ENCODE measurements at regions not wholly inside any gene's neighbourhood (a gene's known extent, or its start where the extent isn't known, plus 50 kb on each side); places are given as distances from the start of the nearest gene placed in this dataset.
"Not testable (repeated sequence)": the region's sequence is repeated elsewhere in the genome, so short reads cannot be mapped to it uniquely, and the experiment has no call there.

DNA sequence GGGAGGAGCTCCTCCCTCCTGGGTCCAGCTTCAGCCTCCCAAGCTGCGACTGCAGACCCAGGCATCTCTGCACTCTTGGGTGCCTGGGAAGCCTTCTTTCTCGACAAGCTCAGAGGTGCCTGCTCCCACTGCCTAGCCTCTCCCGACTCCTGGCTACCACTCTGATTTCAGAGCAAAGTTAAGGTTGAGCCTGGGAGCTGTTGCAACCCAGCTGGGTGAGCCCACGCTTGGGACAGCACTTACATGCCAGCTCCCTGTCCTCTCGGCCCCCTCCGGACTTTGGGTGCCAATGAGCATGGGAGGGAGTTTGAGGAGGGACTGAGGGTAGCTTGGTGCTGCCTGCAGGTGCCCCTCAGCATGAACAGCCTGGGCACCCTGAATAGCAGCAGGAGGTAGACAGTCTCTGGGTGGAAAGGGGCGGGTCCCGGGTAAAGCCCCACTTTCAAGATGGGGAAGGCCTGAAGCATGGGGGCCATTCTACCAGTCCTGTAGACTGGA, 1383.4 kb upstream of the PCDH20 start:
- no peak for DNase-seq

DNA sequence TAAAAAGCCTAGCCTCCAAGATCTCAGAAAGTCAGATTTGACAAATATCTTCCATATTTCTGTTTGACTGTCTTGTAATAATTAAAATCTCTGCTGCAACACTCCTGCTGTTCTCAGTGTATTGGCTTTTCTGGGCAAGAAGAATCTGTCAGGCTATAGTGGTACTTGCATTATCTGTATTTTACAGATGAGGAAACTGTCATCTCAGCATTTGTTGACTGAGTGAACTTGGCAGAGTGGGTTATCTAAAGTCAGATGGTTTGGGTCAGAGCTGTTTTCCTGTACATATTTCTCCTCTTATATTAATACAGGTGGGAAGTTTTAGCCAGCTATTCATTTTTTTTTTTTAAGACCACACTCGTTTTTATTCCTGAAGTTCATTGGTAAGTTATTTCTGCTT, 1378.2 kb upstream of the PCDH20 start:
- DNase-seq, result no peak

DNA sequence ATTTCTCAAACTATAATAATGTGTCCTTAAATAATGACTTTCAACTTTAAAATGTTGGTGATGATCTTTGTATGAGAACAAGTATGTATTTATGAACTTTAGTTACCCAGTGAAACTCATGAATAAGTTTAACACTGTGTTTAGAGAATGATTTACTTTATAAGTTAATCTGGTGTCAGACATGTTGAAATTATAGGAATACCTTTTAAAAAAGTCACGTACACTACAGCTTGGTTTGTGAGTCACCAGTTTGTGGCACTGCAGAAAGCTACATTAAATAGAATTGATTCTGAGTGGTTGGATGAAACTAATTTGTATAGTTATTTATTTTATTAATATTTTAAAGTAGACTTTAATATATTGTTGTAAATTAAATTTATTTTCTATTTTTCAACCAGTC, 1366.2 kb upstream of the PCDH20 start:
- DNase-seq, result no peak

DNA sequence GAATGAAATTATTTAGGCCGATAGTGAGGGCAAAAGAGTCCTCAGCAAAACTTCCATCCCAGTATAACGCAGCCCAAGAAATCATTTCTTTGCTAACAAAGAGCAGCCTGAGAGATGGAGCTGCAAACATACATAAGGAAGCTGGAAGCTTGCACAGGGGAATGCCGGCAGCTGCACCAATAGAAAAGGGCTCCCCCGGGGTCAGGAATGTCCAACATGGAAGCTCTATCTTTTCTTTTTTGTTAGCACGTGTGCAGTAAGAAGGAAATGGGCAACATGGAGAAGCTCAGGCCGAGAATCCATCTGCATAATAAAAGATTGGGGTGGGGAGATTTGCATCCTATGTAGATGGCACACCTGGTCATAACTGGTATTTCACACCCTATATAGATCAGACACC, 1363.5 kb upstream of the PCDH20 start:
- no peak for DNase-seq

DNA sequence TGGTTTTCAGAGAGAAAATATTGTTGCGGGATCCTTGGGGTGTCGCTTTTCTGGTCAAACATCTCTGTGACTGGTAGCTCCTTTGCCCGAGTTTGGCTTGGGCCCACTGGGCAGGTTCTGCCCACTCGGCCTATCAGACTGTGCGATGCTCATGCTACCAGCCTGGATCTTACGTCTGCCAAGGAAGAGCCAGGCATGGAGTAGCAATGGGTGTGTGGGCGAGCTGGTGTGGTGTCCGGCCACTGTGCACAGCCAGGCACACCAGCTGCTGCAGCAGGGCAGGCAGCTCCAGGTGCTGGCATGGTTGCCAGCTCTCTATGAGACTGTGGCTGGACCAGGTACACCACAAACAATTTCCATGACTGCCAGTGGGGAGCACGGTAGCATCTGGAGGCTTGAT, 1351.8 kb upstream of the PCDH20 start:
- DNase-seq, result no peak

DNA sequence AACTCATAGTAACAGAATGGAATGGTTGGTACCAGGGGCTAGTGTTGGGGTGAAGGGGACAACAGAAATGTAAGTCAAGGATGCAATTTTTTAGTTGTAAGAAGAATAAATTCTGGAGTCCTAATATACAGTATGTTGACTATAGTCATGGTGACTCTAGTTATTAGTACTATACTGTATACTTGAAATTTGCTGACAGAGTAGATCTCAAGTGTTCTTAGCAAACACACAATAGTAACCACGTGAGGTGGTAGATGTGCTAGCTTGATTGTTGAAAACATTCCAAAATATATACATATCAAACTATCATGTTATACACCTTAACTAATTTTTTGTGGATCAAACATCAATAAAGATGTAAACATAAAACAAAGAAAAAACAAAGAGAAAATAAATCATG, 1345.1 kb upstream of the PCDH20 start:
- DNase-seq, result no peak

DNA sequence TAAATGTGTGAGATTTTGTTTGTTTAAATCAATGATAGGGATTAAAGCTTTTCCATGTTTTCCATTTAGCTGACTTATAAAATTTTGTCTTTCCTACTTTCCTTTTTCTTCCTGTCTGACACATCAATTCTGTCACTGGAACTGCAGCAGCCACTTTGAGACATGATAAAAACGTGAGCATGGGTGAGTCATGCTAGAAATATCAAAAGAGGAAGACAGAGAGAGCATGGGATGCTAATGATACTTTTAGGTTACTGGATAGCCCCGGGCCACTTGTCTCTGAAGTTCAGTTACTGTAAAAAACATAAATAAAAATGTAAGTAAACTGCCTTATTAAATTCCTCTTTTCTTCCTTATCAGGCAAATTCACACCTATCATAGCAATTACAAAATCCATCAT, 1332.0 kb upstream of the PCDH20 start:
- no peak for DNase-seq

DNA sequence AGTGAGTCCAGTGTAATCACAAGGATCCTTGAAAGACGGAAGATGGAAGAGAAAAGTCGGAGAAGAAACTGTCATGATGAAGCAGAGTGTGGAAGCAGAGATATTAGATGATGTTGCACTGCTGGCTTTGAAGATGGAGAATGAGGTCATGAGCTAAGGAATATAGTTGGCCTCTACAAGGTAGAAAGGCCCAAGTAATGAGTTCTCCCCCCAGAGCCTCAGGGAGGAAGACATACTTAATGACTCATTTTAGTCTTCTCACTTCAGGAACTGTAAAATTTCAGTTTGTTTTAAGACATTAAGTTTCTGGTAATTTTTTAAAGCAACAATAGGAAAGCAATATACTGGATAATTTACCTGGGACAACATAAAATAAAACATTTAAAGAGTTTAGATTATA, 1331.5 kb upstream of the PCDH20 start:
- no peak for DNase-seq

DNA sequence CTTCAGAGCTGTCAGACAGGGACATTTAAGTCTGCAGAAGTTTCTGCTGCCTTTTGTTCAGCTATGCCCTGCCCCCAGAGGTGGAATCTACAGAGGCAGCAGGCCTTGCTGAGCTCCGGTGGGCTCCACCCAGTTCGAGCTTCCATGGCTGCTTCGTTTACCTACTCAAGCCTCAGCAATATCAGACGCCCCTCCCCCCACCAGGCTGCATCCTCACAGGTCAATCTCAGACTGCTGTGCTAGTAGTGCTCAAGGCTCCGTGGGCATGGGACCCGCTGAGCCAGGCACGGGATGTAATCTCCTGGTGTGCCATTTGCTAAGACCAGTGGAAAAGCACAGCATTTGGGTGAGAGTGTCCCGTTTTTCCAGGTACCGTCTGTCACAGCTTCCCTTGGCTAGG, 1314.1 kb upstream of the PCDH20 start:
- not testable (repeated sequence) for DNase-seq

DNA sequence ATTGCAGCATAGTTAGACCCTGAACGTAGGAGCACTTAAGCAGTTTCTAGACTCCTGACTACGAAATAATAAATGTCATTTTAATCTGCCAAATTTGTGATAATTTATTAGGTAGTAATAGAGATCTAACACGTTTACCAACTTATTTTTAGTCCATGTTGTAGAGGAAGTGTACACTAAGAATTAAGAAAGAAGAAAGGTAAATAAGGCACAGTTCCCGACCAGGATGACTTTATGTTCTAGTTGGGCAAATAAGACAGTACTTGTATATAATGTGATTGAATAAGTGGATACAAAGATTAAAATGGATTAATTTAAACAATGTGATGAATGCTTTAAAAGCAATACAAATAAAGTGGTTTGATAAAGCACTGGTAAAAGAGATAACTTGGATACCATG, 1306.2 kb upstream of the PCDH20 start:
- DNase-seq, result no peak

DNA sequence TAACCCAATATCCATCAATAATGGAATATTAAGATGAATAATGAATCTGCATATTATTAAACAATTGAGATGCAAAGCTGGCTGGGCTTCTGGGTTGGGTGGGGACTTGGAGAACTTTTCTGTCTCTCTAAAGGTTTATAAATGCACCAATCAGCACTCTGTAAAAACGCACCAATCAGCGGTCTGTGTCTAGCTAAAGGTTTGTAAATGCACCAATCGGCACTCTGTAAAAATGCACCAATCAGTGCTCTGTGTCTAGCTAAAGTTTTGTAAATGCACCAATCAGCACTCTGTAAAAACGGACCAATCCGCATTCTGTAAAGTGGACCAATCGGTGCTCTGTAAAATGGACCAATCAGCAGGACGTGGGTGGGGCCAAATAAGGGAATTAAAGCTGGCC, 1296.3 kb upstream of the PCDH20 start:
- not testable (repeated sequence) for DNase-seq

DNA sequence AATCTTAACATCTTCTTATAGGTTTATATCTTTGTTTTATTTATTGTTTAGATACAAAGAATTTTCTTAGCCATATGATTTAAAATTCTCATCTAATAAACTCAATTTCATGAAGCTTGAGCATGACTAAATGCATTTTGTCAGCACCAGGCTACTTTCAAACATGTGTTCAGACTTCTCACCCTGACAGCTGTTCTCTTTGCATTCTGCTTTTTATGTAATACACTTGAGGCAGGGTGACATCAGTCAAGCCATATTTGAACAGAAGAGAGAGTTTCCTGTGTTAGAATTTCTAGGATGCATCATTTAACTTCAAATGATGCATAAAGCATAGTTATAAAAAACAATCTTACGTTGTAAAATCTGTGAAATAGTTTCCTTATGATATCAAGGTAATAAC, 1295.1 kb upstream of the PCDH20 start:
- DNase-seq, result no peak

DNA sequence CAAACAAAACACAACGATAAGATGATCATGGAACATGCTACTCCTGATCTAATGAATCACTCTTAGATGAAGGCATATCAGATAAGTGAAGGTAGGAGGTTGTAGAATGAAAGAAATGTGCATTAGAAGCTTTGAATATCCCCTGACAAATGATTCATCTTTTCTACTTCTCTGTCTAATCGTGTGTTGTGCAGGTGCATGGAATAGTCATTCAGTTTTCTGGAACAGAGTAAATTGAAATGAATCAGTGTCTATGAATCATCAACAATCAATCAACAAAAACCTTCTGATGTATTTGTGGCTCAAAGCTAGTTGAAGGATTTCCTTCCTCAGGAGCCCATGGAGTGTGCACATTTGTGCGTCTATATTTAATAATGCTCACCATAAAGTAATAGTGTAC, 1290.4 kb upstream of the PCDH20 start:
- no peak for DNase-seq

DNA sequence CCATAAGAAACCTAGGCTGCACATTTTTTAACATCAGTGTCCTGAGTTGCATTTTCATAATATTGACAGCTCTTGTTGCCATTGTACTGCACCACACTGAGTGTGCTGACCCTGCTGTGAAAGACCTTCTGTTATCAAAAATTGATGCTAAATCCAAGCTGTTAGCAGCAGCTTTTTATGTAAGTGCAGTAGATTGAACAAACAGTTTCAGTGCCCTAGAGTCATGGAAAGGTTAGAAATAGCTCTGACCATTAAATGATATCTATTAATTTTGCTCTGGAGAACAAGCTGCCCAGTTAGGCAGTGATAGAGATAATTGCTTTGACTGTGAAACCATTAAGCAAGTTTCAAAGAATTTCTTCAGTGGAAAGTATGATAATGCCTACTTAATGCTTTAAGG, 1289.2 kb upstream of the PCDH20 start:
- no peak for DNase-seq

DNA sequence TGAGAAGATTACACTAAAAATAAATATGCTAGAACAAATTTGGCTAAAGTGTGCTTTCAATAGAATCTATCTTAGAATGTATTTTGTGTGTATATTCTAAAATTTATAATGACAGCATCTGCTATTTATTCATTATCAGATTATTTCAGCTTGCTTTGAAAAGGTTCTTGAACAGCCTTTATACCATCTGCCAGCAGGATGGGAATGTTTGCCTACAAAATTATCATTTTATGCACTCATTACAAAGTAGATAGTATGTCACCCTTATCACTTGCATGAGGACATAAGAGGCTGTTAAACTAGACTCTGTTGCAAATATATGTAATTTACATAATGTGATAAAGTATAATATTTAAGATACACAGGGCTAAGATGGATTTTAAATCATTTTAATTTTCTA, 1286.9 kb upstream of the PCDH20 start:
- DNase-seq, result no peak

DNA sequence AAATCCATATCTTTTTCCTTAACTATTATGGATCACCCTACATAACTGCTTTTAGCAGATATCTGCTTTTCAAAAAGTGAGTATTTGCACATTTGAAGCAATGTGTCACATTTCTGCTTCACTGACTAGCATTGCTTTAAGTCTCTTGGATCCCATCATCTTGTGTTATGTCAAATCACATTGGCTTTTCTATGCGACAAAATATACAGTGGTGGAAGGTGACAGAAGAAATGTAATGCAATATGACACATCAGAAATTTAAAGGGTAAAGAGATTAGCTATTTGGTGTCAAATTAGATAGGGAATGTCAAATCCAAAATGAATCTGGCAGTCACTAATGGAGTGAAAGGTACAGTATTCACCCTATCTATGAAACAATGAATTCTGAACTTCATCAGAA, 1282.1 kb upstream of the PCDH20 start:
- no peak for DNase-seq

DNA sequence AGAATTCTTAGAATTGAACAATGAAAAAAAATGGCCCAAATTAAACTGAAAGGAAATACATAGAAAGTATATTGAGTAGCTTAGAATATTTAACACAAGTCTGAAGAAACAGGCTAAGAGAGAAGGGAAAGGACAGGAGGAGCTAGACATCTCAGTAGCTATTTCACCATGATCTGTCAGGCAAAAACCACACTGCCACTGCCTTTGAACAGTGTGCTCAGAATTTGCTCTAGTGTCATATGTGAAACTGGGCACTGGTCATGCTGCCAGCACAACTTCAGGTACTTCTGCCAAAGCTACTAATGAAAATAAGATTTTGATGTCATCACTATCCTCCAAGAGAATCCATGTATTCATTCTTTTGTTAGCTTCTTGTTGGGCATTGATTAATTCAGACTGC, 1280.8 kb upstream of the PCDH20 start:
- DNase-seq, result no peak

DNA sequence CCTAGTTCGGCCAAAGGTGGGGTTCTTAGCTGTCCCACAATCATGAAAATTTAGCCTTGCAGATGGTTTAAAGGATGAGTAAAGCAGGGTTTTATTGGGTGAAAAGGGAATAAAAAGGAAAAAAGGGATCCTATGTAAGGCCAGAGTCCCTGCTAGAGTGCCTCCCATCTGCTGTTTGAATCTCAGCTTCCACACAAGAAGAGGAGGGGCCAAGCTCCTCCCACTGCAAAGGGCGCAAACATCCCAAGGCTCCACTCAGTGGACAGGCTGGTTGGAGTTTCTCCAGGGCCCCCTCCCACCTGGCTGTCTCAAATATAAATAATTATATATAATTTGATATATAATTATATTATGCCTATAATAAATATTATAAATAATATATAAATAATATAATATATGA, 1272.1 kb upstream of the PCDH20 start:
- DNase-seq, result no peak

DNA sequence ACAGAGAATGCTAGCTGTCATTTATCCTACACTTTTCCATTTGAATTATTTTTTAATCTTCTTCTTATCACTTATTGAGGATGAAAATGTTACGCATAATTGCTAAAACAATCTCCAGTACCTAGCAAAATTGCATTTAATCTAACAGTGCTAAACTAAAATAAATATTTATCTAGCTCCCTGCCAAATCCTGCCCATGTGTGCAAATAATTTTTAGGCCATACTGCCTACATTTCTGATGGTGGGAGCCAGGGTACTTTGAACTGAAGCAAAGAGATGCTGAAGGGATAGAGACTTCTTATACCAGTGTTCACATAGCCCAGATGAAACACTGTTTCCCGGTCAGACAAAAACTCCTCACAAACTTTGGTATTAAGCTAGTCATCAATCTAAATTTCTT, 1268.7 kb upstream of the PCDH20 start:
- DNase-seq, result no peak

DNA sequence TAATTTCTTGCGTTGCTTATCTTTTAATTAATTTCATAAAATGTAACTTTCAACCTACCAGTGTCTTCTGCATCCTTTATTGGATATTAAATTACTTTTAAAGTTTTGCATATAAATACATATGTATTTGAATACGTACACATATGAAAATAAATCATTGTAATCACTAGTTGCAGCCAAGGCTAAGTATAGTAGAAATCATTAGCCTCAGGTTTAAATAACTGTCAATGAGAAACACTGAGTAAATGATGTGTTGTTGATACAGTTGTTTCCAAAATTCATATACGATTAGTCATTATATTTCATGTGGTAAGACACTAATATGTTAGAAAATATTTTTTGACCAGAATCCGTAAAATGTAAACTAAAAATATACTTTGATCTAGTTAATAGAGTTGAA, 1267.1 kb upstream of the PCDH20 start:
- no peak for DNase-seq

DNA sequence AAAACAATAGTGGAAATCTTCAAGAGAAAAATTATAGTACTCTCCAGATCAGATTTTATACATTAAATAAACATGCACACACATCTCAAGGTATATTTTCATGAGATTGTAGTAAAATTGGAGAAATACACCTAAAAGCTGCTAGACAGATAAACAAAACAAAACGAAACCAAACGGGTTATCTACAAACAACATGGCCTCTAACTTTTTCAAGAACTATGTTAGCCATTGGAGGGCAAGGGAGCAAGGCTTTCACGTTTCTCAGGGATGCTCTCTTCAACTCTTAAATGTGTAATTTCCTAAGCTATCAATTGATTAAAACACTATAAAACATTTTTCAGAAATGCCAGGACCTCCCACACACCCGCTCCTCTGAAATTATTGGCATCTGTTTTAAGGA, 1262.4 kb upstream of the PCDH20 start:
- DNase-seq, result no peak

DNA sequence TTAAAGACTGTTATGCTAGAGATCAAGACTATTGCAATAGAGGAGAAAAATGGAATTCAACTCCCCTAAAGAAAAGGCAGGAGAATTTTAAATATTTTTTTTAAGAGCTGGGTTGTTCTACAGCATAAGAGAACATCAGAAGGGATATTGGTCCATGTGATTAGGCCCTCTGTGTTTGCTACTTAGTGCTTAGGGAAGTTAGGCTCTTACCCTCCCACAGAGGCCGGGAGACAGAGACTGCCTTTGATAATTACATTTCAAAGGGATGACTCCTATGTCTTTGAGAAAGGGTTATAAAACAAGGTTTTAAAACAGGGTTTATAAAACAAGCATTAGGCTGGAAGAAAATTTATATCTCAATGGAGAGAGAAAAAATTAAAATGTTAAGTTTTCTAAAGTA, 1248.1 kb upstream of the PCDH20 start:
- no peak for DNase-seq

DNA sequence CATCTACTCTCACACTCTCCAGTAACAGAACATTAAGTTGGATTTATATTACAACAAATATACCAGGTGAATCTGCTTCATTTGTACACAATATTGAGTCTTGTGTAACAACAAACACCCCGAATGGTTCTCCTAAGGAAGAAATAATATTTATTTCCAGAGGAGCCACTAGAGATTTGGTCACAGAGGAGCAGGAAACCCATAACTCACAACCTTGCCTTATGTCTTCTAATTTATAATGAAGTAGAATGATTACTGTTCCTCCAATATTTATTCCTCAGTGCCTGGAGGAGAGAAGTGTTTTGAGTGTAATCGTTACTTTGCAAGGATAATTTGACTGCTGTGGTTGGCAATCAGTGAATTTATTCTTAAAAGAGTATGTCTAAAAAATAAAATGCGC, 1243.7 kb upstream of the PCDH20 start:
- DNase-seq, result no peak

DNA sequence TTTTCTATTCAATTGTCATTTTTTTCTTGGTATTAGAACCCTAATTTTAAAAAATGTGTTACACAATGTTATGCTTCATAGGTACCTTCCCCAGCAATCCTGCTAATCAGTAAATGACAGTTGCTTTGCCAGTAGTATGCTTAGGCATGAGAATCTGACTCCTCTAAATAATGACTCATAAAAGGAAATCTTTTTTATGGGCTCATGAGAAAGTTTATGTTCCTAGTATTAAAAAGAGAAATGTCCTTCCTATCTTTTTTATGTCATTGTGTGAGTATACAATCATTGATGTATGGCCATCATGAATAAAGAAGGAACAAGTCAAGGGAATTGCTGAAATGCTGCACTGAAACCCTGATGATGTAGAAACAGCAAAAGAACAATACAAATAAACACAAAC, 1237.7 kb upstream of the PCDH20 start:
- DNase-seq, result no peak

DNA sequence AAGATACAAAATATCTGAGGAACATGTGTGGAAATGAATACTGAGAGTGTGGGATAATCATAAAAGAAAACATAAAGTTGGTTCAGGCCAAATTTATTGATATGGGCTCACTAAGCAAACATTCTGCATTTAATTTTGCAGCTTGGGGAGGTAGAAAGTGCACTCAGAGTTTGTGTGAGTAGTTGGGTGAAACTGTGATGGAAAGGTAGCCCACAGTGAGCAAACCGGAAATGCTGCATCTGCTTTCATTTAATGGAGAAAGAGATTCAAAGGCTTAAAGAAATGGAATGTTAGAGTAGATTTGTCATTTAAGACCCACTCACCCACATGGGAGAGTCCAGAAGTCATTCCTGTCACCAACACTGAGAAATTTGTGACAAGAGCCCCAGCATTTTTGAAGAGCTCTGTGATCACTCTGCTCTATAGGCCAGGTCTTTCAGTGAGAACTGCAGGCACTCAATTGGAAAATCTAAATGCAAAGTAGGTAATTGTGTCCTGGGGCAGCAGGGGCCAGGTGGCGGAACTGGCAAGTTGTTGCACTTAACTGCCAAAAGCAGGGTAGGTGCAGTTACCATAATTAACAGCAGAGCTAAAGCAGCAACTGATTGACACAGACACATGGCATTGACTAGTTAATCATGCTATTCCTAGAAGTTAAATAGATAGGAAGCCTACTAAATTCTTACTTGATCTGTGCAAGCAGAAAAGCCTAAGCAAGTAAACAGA, 1228.3 kb upstream of the PCDH20 start:
- DNase-seq, result no peak

All from stimulated activated CD4-positive, alpha-beta T cell treated with anti-CD3 and anti-CD28 coated beads, Interleukin-4, amount 100 ng/mL, for 24 hours (primary cell).